Sigmoid colon (tissue), 4 donors: ENCODE measurements at regions not wholly inside any gene's neighbourhood (a gene's known extent, or its start where the extent isn't known, plus 50 kb on each side); places are given as distances from the start of the nearest gene placed in this dataset.

Experiments used
- CTCF ChIP-seq, 4 experiments: fragments of 450-650 bp in 3 of 4; fragments of 200-600 bp in 1 of 4; IDR thresholded peaks; one replicate each; pipeline ENCODE4 v1.5.1; 2016 to 2019; ENCODE audit warnings: antibody characterized with exemption in 4 of 4, mild to moderate bottlenecking in 3 of 4, moderate library complexity in 2 of 4
- EP300 ChIP-seq, 4 donors: sonication (generic); formaldehyde crosslinking; IDR thresholded peaks; one replicate each; pipeline ENCODE4 v1.6.1; 2017; ENCODE audit warnings: antibody characterized with exemption in 4 of 4
- POLR2A ChIP-seq, 2 donors: fragments of 450-650 bp; IDR thresholded peaks; one replicate each; pipeline ENCODE4 v1.6.1; 2016; ENCODE audit warnings: antibody characterized with exemption in 2 of 2, mild to moderate bottlenecking in 2 of 2, moderate library complexity in 2 of 2
- POLR2AphosphoS5 ChIP-seq, 4 donors: sonication (generic); formaldehyde crosslinking; IDR thresholded peaks; one replicate each; pipeline ENCODE4 v1.6.1; 2017; ENCODE audit warnings: antibody characterized with exemption in 4 of 4

GRCh38 chr2:234795272-234795920 is 156.4 kb upstream of the SH3BP4 start:
- no peak for TF ChIP-seq POLR2A (IDR thresholded peaks at IDR 0.05)
- TF ChIP-seq CTCF (IDR thresholded peaks at IDR 0.05), result no peak
- no peak for TF ChIP-seq POLR2AphosphoS5 (IDR thresholded peaks at IDR 0.05)
- TF ChIP-seq EP300 (IDR thresholded peaks at IDR 0.05), result no peak
